ENCODE measurements at regions not wholly inside any gene's neighbourhood (a gene's known extent, or its start where the extent isn't known, plus 50 kb on each side); places are given as distances from the start of the nearest gene placed in this dataset.
"Not testable (repeated sequence)": the region's sequence is repeated elsewhere in the genome, so short reads cannot be mapped to it uniquely, and the experiment has no call there.

- in situ Hi-C loops (cut with MboI; ENCODE audit: low sequenced_read_pairs), result no loop called here
Measured at GRCh38 chr10:8334631-8335030, 280.1 kb downstream of the GATA3 start.

GRCh38 chr10:8336629-8337331 is 282.3 kb downstream of the GATA3 start:
- in situ Hi-C loops (cut with MboI; ENCODE audit: low sequenced_read_pairs), result no loop called here

DNA sequence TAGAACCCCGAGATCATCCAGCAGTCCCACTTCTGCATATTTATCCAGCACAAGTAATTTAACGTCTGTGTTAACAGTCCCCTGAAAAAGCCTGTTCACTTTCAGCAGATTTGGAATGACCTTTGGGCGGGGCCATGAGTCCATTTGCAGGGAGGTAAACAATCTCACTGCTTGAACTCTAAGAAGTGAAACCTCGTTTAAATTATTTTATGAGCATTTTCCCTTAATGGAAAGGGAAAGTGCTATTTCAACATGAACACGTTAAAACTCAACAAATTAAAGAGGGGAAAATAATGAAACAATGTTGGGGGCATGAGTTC is 282.8 kb downstream of the GATA3 start:
- in situ Hi-C loops (cut with MboI; ENCODE audit: low sequenced_read_pairs), result no loop called here

DNA sequence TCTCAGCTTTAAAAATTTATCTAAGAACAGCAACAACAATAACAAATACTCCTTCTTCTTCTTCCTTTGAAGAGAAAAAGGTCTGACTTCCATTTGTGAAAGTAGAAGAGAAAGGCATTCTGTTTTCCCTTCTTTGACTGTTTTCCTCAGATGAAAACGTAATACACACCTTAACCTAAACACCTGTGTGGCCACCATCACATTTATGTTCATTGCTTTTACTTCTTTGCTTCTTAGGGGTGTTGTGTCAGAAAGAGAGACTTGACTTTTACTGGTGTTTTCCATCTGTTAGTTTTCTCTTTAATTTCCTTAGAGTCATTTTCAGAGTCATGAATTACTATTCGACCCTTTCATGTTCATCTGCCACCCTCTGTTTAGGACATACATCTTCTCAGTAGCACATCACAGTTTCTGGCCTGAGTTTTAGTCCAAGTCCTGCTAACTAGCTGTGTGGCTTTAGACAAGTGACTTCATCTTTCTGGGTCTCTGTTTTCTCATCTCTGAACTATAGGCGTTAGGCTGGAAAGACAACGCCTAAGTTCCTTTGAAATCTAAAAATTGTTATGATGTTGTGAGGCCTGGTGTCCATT is 283.8 kb downstream of the GATA3 start:
- in situ Hi-C loops (cut with MboI; ENCODE audit: low sequenced_read_pairs), result no loop called here

- in situ Hi-C loops (cut with MboI; ENCODE audit: low sequenced_read_pairs), result no loop called here
Measured at GRCh38 chr10:8344756-8345155, 290.3 kb downstream of the GATA3 start.

- in situ Hi-C loops (cut with MboI; ENCODE audit: low sequenced_read_pairs), result no loop called here
Measured at GRCh38 chr10:8346861-8347260, 292.4 kb downstream of the GATA3 start.

GRCh38 chr10:8347614-8348013 is 293.1 kb downstream of the GATA3 start:
- in situ Hi-C loops (cut with MboI; ENCODE audit: low sequenced_read_pairs), result not testable (repeated sequence)

- in situ Hi-C loops (cut with MboI; ENCODE audit: low sequenced_read_pairs), result no loop called here
Measured at GRCh38 chr10:8349610-8350249, 295.2 kb downstream of the GATA3 start.

- in situ Hi-C loops (cut with MboI; ENCODE audit: low sequenced_read_pairs), result no loop called here
Measured at GRCh38 chr10:8350250-8350967, 295.9 kb downstream of the GATA3 start.

DNA sequence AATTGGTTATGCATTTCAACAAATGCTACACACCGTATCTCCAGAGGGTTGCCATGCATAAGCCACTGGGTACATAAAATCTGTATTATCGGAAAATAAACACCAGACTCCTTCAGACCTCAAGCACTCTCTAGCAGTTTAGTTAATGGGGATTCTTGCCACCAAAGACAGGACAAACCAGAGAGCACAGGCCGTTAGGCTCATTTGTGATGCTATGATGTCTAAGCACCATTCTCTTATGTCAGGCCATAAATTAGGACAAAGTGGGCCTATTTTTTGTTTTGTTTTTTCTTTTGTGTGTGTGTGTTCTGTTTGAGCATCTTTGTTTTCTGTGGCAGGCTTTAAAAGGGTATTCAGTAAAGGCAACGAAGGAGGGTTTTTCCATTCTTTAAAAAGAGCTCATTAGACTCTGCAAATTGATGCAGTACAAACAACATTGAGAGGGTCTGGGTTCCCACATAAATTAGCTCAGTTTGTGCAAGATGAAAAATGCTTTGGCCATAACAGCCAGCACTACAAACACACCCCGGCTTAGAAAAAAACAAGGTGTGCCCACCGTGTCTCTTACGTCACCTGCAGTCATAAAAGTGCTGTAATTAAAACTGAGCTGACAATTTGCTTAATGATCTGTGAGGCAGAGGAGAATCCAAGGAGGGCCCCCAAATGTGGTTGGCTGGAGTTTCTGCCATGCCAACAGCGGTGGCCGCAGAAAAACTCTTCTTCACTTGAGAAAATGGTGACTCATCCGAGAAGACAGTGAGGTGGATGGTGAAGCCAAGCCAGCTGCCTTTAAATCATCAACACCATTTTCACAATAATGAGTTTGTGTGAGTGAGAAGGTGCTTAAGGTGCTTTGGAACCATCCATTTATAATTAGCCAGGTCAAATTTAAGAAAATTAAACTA is 297.9 kb downstream of the GATA3 start:
- in situ Hi-C loops (cut with MboI; ENCODE audit: low sequenced_read_pairs), result no loop called here

DNA sequence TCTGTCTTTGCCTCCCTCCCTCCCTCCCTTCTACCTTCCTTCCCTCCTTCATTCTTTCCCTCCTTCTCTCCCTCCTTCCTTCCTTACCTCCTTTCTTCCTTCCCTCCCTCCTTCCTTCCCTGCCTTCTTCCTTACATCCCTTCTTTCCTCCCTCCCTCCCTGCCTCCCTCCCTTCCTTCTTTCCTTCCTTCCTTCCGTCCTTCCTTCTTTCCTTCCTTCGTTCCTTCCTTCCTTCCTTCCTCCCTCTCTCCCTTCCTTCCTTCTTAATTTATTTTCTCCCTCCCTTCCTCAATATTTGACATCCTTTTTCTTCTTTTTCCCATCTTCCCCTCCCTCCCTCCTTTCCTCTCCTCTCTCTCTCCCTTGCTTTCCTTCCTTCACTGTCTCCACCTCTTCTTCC is 301.8 kb downstream of the GATA3 start:
- in situ Hi-C loops (cut with MboI; ENCODE audit: low sequenced_read_pairs), result no loop called here

DNA sequence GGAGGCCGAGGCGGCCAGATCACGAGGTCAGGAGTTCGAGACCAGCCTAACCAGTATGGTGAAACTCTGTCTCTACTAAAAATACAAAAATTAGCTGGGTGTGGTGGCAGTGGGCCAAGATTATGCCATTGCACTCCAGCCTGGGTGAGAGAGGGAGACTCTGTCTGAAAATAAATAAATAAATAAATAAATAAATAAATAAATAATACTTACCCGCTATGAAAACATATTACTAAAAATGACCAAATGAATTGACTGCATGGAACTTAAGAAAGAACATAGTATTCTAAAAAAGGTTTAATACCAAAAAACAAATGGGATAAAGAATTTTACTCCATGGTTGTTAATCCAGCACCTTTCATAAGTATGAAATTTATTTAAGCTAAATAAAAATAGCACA is 305.0 kb downstream of the GATA3 start:
- in situ Hi-C loops (cut with MboI; ENCODE audit: low sequenced_read_pairs), result no loop called here

DNA sequence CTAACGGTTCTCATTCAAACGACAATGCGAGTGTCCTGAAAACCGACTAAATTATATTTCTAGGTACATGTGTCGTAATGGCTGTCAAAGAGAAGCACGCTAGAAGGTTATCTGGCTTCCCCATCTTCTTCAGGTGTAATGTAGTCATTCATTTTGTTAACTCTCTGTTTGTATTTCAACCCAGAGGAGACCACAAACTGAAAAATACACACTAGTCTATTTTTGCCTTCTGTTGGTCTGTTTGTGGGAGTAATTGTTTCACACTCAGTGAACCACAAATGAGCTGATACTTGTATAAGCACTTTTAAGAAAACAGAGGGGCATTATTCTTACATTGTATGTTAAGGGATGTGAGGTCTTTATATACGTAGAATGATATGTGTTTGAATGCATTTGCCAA is 305.9 kb downstream of the GATA3 start:
- in situ Hi-C loops (cut with MboI; ENCODE audit: low sequenced_read_pairs), result no loop called here

GRCh38 chr10:8360814-8361509 is 306.5 kb downstream of the GATA3 start:
- in situ Hi-C loops (cut with MboI; ENCODE audit: low sequenced_read_pairs), result no loop called here

- in situ Hi-C loops (cut with MboI; ENCODE audit: low sequenced_read_pairs), result no loop called here
Measured at GRCh38 chr10:8361510-8361844, 307.0 kb downstream of the GATA3 start.

DNA sequence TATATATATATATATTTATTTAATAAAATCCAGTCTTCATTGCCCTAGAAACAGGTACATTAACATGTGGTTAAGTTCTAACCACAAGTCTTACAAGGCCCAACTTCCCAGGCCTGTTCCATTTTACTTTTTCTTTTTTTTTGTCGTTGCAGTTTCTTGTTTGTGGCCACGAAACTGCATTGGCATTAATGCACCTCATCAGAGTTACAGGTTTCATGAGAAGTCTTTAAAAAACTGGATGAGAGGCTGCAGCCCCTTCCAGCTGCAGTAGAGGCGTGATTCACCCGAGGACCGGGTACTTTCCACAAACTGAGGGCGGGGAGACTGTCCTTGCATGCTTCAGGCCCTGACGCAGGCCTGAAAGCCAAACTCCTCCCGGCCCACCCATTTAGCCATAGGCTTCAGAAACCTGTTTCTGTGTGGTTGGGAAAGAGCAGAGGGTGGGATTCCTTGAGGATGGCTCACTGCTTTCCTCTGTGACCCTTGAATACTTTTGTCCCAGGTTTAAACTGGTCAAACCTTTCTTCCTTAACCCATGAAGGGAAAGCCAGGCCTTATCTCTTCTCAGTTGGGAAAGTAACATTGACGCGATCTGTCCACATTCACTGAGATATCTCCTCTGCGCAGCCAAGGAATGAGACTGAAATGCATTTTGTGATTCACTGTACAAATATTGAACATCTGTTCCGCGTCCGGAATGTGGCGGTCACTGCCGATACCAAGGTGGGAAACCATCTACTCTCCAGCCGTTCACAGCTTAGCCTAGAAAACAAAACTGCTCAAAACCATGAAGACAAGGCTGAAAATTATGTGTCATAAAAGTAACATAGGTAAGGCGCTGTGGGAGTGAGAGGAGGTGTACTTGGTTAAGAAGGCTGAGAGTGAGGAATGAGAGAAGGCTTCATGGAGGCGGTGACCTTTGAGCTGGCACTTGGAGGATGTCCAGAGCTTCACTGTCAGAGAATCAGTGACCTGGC is 311.7 kb downstream of the GATA3 start:
- in situ Hi-C loops (cut with MboI; ENCODE audit: low sequenced_read_pairs), result no loop called here

DNA sequence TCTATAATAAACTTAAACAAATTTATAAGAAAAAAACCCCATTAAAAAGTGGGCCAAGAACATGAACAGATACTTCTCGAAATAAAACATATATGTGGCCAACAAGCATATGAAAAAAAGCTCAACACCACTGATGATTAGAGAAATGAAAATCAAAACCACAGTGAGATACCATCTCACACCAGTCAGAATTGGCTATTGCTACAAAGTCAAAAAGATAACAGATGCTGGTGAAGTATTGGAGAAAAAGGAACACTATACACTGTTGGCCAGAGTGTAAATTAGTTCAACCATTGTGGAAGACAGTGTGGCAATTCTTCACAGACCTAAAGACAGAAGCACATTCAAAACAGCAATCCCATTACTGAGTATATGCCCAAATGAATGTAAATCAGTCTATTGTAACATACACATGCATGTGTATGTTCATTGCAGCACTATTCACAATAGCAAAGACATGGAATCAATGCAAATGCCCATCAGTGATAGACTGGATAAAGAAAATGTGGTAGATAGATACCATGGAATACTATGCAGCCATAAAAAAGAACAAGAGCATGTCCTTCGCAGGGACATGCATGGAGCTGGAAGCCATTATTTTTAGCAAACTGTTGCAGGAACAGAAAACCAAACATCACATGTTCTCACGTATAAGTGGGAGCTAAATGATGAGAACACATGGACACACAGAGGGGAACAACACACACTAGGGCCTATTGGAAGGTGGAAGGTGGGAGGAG is 313.4 kb downstream of the GATA3 start:
- in situ Hi-C loops (cut with MboI; ENCODE audit: low sequenced_read_pairs), result not testable (repeated sequence)

- in situ Hi-C loops (cut with MboI; ENCODE audit: low sequenced_read_pairs), result no loop called here
Measured at GRCh38 chr10:8369666-8370065, 315.2 kb downstream of the GATA3 start.

- in situ Hi-C loops (cut with MboI; ENCODE audit: low sequenced_read_pairs), result no loop called here
Measured at GRCh38 chr10:8374334-8374733, 319.8 kb downstream of the GATA3 start.

All from HL-60/S4 treated with retinoic acid at 250 ng/mL for 4 days and 3 days (cell line).